ENCODE measurements at regions not wholly inside any gene's neighbourhood (a gene's known extent, or its start where the extent isn't known, plus 50 kb on each side); places are given as distances from the start of the nearest gene placed in this dataset.

GRCh38 chr9:129483415-129484351 is 137.2 kb downstream of the C9orf50 start:
- TF ChIP-seq, protein P1, sequence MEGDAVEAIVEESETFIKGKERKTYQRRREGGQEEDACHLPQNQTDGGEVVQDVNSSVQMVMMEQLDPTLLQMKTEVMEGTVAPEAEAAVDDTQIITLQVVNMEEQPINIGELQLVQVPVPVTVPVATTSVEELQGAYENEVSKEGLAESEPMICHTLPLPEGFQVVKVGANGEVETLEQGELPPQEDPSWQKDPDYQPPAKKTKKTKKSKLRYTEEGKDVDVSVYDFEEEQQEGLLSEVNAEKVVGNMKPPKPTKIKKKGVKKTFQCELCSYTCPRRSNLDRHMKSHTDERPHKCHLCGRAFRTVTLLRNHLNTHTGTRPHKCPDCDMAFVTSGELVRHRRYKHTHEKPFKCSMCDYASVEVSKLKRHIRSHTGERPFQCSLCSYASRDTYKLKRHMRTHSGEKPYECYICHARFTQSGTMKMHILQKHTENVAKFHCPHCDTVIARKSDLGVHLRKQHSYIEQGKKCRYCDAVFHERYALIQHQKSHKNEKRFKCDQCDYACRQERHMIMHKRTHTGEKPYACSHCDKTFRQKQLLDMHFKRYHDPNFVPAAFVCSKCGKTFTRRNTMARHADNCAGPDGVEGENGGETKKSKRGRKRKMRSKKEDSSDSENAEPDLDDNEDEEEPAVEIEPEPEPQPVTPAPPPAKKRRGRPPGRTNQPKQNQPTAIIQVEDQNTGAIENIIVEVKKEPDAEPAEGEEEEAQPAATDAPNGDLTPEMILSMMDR (IDR thresholded peaks at IDR 0.05): no peak
- TF ChIP-seq POLR2A (IDR thresholded peaks at IDR 0.05): no peak
